ENCODE measurements at regions not wholly inside any gene's neighbourhood (a gene's known extent, or its start where the extent isn't known, plus 50 kb on each side); places are given as distances from the start of the nearest gene placed in this dataset.

DNA sequence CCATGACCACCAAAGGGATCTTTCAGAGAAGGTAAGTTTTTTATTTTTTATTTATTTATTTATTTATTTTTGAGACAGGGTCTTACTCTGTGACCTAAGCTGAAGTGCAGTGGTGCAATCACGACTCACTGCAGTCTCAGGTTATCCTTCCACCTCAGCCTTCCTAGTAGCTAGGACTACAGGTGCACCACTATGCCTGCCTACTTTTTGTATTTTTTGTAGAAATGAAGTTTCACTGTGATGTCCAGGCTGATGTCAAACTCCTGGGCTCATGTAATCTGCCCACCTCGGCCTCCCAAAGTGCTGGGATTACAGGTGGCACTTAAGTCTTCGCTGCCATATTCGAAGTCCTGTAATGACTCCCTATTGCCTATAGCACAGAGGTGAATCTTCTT, 342.5 kb downstream of the CYRIA start (continued):
- TF ChIP-seq ZNF335 (tag by site-specific recombination; conservative IDR thresholded peaks at IDR 0.05) = no peak
- no peak for TF ChIP-seq FEZF1 (tag by site-specific recombination; IDR thresholded peaks at IDR 0.05)
- TF ChIP-seq ZNF133 (tag by site-specific recombination; IDR thresholded peaks at IDR 0.05) = no peak
- TF ChIP-seq ZNF776 (tag by site-specific recombination; IDR thresholded peaks at IDR 0.05; ENCODE audit: borderline replicate concordance) = no peak
- TF ChIP-seq ZBTB20 (tag by site-specific recombination; IDR thresholded peaks at IDR 0.05) = no peak
- no peak for TF ChIP-seq ZNF184 (tag by site-specific recombination; IDR thresholded peaks at IDR 0.05)
- TF ChIP-seq KLF10 (tag by site-specific recombination; IDR thresholded peaks at IDR 0.05) = no peak

DNA sequence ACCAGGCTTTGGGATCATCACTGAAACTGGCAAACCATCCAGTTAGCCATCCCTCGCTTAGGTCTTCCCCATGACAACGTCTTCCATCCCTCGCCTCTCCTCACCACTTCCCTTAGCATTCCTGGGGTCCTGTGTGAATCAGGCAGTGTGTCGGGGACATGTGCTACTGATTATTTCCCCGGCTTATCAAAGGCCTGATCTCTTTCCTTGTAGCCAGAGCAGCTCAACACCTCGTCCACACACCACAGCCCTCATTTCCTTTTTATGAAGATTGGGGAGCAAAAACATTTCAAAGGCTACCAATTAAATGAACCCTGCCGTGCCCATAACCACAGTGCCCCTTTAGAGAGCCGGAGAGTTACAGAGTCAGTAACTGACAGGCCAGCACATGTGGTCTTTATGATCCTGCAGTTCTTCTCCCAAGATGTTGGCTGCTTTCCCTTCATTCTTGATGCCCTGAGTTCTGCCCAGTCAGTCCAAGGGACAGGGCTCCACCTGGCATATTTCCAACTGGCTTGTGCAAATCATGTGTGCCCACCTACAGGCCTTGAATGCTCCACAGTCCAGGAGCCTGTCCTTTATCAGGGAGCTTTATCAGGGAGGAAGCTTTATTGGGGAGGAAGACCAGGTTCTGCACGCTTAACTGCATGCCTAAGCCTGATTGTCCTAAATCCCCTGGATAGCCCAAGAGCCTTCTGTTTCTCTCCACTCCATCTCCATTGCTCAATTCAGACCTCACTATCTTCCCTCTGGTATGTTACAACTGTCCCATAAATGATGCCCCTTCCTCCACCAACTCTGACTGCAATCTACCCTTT, 343.1 kb downstream of the CYRIA start:
- ChIA-PET POLR2A (no interaction called here), CTCF (interaction anchor here (0.8 kb wide), 1 partner anchor 165 kb away, joined by 3 read pairs; no protein-coding TSS in a partner anchor)
- Histone ChIP-seq H3K27ac (ENCODE audit: extremely low read depth, low read depth, low read length) (no peak overlapping the region), H3K4me3 (ENCODE audit: low read depth, low read length) (no peak overlapping the region), H3K4me1 (ENCODE audit: control insufficient read depth, insufficient read depth, low read length) (no peaks in the 10 kb centered on the region), H3K9me3 (ENCODE audit: control insufficient read depth, insufficient read depth, low read depth, low read length) (no peaks in the 10 kb centered on the region), H3K36me3 (ENCODE audit: control insufficient read depth in 2 of 2, insufficient read depth in 1 of 2, low read length in 2 of 2) (no peaks in the 10 kb centered on the region)
- TF ChIP-seq, protein P1, sequence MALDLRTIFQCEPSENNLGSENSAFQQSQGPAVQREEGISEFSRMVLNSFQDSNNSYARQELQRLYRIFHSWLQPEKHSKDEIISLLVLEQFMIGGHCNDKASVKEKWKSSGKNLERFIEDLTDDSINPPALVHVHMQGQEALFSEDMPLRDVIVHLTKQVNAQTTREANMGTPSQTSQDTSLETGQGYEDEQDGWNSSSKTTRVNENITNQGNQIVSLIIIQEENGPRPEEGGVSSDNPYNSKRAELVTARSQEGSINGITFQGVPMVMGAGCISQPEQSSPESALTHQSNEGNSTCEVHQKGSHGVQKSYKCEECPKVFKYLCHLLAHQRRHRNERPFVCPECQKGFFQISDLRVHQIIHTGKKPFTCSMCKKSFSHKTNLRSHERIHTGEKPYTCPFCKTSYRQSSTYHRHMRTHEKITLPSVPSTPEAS (tag by site-specific recombination; IDR thresholded peaks at IDR 0.05) = no peak
- TF ChIP-seq GLIS1 (tag by site-specific recombination; IDR thresholded peaks at IDR 0.05) (no peak), ZNF549 (tag by site-specific recombination; IDR thresholded peaks at IDR 0.05) (no peak)
- TF ChIP-seq, protein P2, sequence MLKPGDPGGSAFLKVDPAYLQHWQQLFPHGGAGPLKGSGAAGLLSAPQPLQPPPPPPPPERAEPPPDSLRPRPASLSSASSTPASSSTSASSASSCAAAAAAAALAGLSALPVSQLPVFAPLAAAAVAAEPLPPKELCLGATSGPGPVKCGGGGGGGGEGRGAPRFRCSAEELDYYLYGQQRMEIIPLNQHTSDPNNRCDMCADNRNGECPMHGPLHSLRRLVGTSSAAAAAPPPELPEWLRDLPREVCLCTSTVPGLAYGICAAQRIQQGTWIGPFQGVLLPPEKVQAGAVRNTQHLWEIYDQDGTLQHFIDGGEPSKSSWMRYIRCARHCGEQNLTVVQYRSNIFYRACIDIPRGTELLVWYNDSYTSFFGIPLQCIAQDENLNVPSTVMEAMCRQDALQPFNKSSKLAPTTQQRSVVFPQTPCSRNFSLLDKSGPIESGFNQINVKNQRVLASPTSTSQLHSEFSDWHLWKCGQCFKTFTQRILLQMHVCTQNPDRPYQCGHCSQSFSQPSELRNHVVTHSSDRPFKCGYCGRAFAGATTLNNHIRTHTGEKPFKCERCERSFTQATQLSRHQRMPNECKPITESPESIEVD (tag by site-specific recombination; IDR thresholded peaks at IDR 0.05) = no peak
- TF ChIP-seq, protein P3, sequence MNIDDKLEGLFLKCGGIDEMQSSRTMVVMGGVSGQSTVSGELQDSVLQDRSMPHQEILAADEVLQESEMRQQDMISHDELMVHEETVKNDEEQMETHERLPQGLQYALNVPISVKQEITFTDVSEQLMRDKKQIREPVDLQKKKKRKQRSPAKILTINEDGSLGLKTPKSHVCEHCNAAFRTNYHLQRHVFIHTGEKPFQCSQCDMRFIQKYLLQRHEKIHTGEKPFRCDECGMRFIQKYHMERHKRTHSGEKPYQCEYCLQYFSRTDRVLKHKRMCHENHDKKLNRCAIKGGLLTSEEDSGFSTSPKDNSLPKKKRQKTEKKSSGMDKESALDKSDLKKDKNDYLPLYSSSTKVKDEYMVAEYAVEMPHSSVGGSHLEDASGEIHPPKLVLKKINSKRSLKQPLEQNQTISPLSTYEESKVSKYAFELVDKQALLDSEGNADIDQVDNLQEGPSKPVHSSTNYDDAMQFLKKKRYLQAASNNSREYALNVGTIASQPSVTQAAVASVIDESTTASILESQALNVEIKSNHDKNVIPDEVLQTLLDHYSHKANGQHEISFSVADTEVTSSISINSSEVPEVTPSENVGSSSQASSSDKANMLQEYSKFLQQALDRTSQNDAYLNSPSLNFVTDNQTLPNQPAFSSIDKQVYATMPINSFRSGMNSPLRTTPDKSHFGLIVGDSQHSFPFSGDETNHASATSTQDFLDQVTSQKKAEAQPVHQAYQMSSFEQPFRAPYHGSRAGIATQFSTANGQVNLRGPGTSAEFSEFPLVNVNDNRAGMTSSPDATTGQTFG (tag by site-specific recombination; IDR thresholded peaks at IDR 0.05; ENCODE audit: borderline replicate concordance) = no peak

DNA sequence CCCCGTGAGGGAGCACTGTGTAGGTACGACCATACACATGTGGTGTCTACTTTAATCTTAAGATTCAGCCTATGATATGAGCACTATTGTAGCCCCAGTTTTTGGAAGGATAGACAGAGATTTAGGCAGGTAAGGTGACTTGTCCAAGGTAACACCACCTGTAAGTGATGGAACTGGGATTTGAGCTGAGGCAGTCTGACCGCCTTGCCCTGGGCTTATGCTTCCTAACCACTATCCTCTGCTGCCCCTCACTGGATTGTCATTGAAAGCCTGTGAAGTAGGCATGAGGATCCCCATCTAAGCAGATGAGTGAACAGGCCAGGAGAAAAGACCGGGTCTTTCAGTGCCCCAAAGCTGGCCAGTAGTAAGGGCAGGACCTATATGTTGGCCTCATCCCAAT, 343.8 kb downstream of the CYRIA start:
- H3K36me3 ChIP-seq (ENCODE audit: control insufficient read depth in 2 of 2, insufficient read depth in 1 of 2, low read length in 2 of 2) = no peaks in the 10 kb centered on the region
- ChIA-PET CTCF (interaction anchor here (0.8 kb wide), 1 partner anchor 166 kb away, joined by 3 read pairs; no protein-coding TSS in a partner anchor), POLR2A (no interaction called here)

More for the DNA sequence above, 343.8 kb downstream of the CYRIA start:
- H3K4me3 ChIP-seq (ENCODE audit: low read depth, low read length) = no peak overlapping the region
- H3K9me3 ChIP-seq (ENCODE audit: control insufficient read depth, insufficient read depth, low read depth, low read length) = no peaks in the 10 kb centered on the region
- TF ChIP-seq ZNF596 (tag by site-specific recombination; IDR thresholded peaks at IDR 0.05) (no peak), ZNF324 (tag by site-specific recombination; IDR thresholded peaks at IDR 0.05) (no peak), ZNF169 (tag by site-specific recombination; IDR thresholded peaks at IDR 0.05) (no peak), RBAK (tag by site-specific recombination; IDR thresholded peaks at IDR 0.05) (no peak)
- TF ChIP-seq, protein P4, sequence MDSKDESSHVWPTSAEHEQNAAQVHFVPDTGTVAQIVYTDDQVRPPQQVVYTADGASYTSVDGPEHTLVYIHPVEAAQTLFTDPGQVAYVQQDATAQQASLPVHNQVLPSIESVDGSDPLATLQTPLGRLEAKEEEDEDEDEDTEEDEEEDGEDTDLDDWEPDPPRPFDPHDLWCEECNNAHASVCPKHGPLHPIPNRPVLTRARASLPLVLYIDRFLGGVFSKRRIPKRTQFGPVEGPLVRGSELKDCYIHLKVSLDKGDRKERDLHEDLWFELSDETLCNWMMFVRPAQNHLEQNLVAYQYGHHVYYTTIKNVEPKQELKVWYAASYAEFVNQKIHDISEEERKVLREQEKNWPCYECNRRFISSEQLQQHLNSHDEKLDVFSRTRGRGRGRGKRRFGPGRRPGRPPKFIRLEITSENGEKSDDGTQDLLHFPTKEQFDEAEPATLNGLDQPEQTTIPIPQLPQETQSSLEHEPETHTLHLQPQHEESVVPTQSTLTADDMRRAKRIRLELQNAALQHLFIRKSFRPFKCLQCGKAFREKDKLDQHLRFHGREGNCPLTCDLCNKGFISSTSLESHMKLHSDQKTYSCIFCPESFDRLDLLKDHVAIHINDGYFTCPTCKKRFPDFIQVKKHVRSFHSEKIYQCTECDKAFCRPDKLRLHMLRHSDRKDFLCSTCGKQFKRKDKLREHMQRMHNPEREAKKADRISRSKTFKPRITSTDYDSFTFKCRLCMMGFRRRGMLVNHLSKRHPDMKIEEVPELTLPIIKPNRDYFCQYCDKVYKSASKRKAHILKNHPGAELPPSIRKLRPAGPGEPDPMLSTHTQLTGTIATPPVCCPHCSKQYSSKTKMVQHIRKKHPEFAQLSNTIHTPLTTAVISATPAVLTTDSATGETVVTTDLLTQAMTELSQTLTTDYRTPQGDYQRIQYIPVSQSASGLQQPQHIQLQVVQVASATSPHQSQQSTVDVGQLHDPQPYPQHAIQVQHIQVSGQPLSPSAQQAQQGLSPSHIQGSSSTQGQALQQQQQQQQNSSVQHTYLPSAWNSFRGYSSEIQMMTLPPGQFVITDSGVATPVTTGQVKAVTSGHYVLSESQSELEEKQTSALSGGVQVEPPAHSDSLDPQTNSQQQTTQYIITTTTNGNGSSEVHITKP (tag by site-specific recombination; IDR thresholded peaks at IDR 0.05) = no peak
- H3K27ac ChIP-seq (ENCODE audit: extremely low read depth, low read depth, low read length) = no peak overlapping the region
- H3K4me1 ChIP-seq (ENCODE audit: control insufficient read depth, insufficient read depth, low read length) = no peaks in the 10 kb centered on the region
